Keratinocyte (primary cell): ENCODE measurements at regions not wholly inside any gene's neighbourhood (a gene's known extent, or its start where the extent isn't known, plus 50 kb on each side); places are given as distances from the start of the nearest gene placed in this dataset.

Source experiments
- DNase-seq: peaks from one replicate; pipeline ENCODE4 v3.0.0-alpha.2; 2011; ENCODE audit warnings: low read depth, missing footprints, low spot score
- FAIRE-seq: peaks from 2 replicates; lab custom pipeline; 2011; peaks lifted over from hg19 to GRCh38; lab: Jason Lieb, UNC
- H2AFZ ChIP-seq: 2 replicates; pipeline ENCODE4 v1.6.0; 2012; ENCODE audit warnings: low read length, control low read depth, inconsistent platforms; ENCODE audit not compliant: control insufficient read depth
- H3K27ac ChIP-seq: 2 replicates; pipeline ENCODE4 v1.5.1; 2011; ENCODE audit warnings: low read length; ENCODE audit not compliant: control insufficient read depth, insufficient read depth
- H3K27me3 ChIP-seq: 3 replicates; pipeline ENCODE4 v1.6.0; 2011; ENCODE audit warnings: low read length; ENCODE audit not compliant: control insufficient read depth, insufficient read depth; ENCODE audit errors: extremely low read depth
- H3K36me3 ChIP-seq, 2 experiments: 2 replicates in 1 of 2; 3 replicates in 1 of 2; pipeline ENCODE4 v1.5.1; 2011; ENCODE audit warnings: low read length in 2 of 2, mild to moderate bottlenecking in 1 of 2; ENCODE audit not compliant: control insufficient read depth in 2 of 2, insufficient read depth in 2 of 2; ENCODE audit errors: extremely low read depth in 1 of 2
- H3K4me1 ChIP-seq: 3 replicates; pipeline ENCODE4 v1.5.1; 2011; ENCODE audit warnings: low read length; ENCODE audit not compliant: control insufficient read depth, insufficient read depth; ENCODE audit errors: extremely low read depth
- H3K4me2 ChIP-seq: 3 replicates; pipeline ENCODE4 v1.6.0; 2011; ENCODE audit warnings: low read depth, low read length; ENCODE audit not compliant: control insufficient read depth, insufficient read depth; ENCODE audit errors: extremely low read depth
- H3K4me3 ChIP-seq, 3 experiments: fragments of 200-600 bp in 1 of 3; sonication (generic) in 1 of 3; 2 replicates in 2 of 3; 3 replicates in 1 of 3; pipeline ENCODE4 v1.5.1; 2011 to 2016; ENCODE audit warnings: low read length in 3 of 3, mild to moderate bottlenecking in 3 of 3, control low read depth in 2 of 3, inconsistent platforms in 1 of 3, low read depth in 1 of 3, mixed read lengths in 1 of 3, mixed run types in 1 of 3, moderate library complexity in 1 of 3; ENCODE audit not compliant: control insufficient read depth in 2 of 3, insufficient read depth in 2 of 3; ENCODE audit errors: extremely low read depth in 1 of 3
- H3K79me2 ChIP-seq: 2 replicates; pipeline ENCODE4 v1.6.0; 2012; ENCODE audit warnings: low read length; ENCODE audit not compliant: control insufficient read depth, insufficient read depth
- H3K9ac ChIP-seq: 3 replicates; pipeline ENCODE4 v1.6.0; 2011; ENCODE audit warnings: low read length; ENCODE audit not compliant: control insufficient read depth, insufficient read depth; ENCODE audit errors: extremely low read depth
- H3K9me1 ChIP-seq: 3 replicates; pipeline ENCODE4 v1.6.0; 2011; ENCODE audit warnings: low read length; ENCODE audit not compliant: control insufficient read depth, insufficient read depth; ENCODE audit errors: extremely low read depth
- H3K9me3 ChIP-seq: 2 replicates; pipeline ENCODE4 v1.5.1; 2012; ENCODE audit warnings: low read depth, low read length; ENCODE audit not compliant: control insufficient read depth
- H4K20me1 ChIP-seq: 3 replicates; pipeline ENCODE4 v1.6.0; 2011; ENCODE audit warnings: low read length; ENCODE audit not compliant: control insufficient read depth, insufficient read depth; ENCODE audit errors: extremely low read depth
- CTCF ChIP-seq, 3 experiments: IDR thresholded peaks in 1 of 3; conservative IDR thresholded peaks in 1 of 3; optimal IDR thresholded peaks in 1 of 3; 2 replicates in 2 of 3; 3 replicates in 1 of 3; pipeline versions ENCODE3 to v1.5.1; 2011; ENCODE audit warnings: low read length in 3 of 3, mild to moderate bottlenecking in 3 of 3, moderate library complexity in 2 of 3, control low read depth in 1 of 3, inconsistent platforms in 1 of 3; ENCODE audit not compliant: insufficient read depth in 2 of 3; ENCODE audit errors: extremely low read depth in 1 of 3
- EZH2 ChIP-seq: IDR thresholded peaks from one replicate; pipeline ENCODE4 v1.6.1; 2012; ENCODE audit warnings: inconsistent platforms, mild to moderate bottlenecking, low read length, moderate library complexity
- dilution Hi-C: fragments of 300-500 bp; cut with MboI; formaldehyde crosslinking; loops from one replicate; pipeline ENCODE4 v1.7.0; 2020; ENCODE audit warnings: low sequenced_read_pairs; ENCODE audit not compliant: extremely low pct_ligation_motif_present

- no peak overlapping the region for H3K4me3 ChIP-seq
- H2AFZ ChIP-seq, result no peak overlapping the region
- no peak overlapping the region for H3K9ac ChIP-seq
- no peak for TF ChIP-seq EZH2
- no peak for TF ChIP-seq CTCF (optimal IDR thresholded peaks at IDR 0.05 in 1 of 3, IDR thresholded peaks at IDR 0.05 in 1 of 3, conservative IDR thresholded peaks at IDR 0.05 in 1 of 3; ENCODE audit: extremely low read depth in 1 of 3, insufficient read depth in 2 of 3, low read length in 3 of 3)
- no peaks in the 10 kb centered on the region for H4K20me1 ChIP-seq
- no peak for DNase-seq
- H3K36me3 ChIP-seq, result no peaks in the 10 kb centered on the region
- no peak overlapping the region for H3K4me2 ChIP-seq
- H3K9me1 ChIP-seq, result no peaks in the 10 kb centered on the region
- no peak overlapping the region for H3K27ac ChIP-seq
- H3K27me3 ChIP-seq, result peaks cover 20% of the 10 kb centered on the region
- dilution Hi-C loops, result no loop called here
- no peaks in the 10 kb centered on the region for H3K79me2 ChIP-seq
- H3K9me3 ChIP-seq, result no peaks in the 10 kb centered on the region
- no peak for FAIRE-seq
- H3K4me1 ChIP-seq, result peaks cover 4% of the 10 kb centered on the region
Measured at GRCh38 chr3:194283221-194284006, 67.7 kb downstream of the CPN2 start.

- no peak for DNase-seq
- H3K27ac ChIP-seq, result no peak overlapping the region
- H3K79me2 ChIP-seq, result no peaks in the 10 kb centered on the region
- dilution Hi-C loops, result no loop called here
- FAIRE-seq, result no peak
- H3K9me1 ChIP-seq, result no peaks in the 10 kb centered on the region
- H3K4me2 ChIP-seq, result no peak overlapping the region
- peaks cover 14% of the 10 kb centered on the region for H3K27me3 ChIP-seq
- H3K36me3 ChIP-seq, result no peaks in the 10 kb centered on the region
- no peak for TF ChIP-seq EZH2
- TF ChIP-seq CTCF (optimal IDR thresholded peaks at IDR 0.05 in 1 of 3, IDR thresholded peaks at IDR 0.05 in 1 of 3, conservative IDR thresholded peaks at IDR 0.05 in 1 of 3; ENCODE audit: extremely low read depth in 1 of 3, insufficient read depth in 2 of 3, low read length in 3 of 3), result no peak
- H3K9ac ChIP-seq, result no peak overlapping the region
- peaks cover 4% of the 10 kb centered on the region for H3K4me1 ChIP-seq
- H3K4me3 ChIP-seq, result no peak overlapping the region
- H4K20me1 ChIP-seq, result no peaks in the 10 kb centered on the region
- H2AFZ ChIP-seq, result no peak overlapping the region
- H3K9me3 ChIP-seq, result no peaks in the 10 kb centered on the region
Measured at GRCh38 chr3:194284351-194284750, 66.8 kb downstream of the CPN2 start.
